HepG2 (cell line): ENCODE measurements at regions not wholly inside any gene's neighbourhood (a gene's known extent, or its start where the extent isn't known, plus 50 kb on each side); places are given as distances from the start of the nearest gene placed in this dataset.

Source experiments
- ATAC-seq: fragments of 200-7000 bp; cut with Tn5 transposase; 3 replicates; pipeline ENCODE4 v1.9.1; 2020; ENCODE audit warnings: mild to moderate bottlenecking, moderate library complexity
- BruUV-seq: library from RNA; stranded (reverse); fragments of 400-500 nt; replicated peaks from 2 replicates; lab custom pipeline; 2021; lab: Mats Ljungman, UMichigan
- CTCF ChIA-PET: fragments of 300-600 bp; formaldehyde crosslinking; extraction: SDS; loops from one replicate; lab custom pipeline; 2021; ENCODE audit warnings: low total read pairs, inconsistent platforms, low intra/inter-chr PET ratio; lab: Yijun Ruan, JAX
- POLR2A ChIA-PET: fragments of 350-600 bp; sonication (Branson Sonifier 250); formaldehyde crosslinking; loops from one replicate; lab custom pipeline; 2020; ENCODE audit warnings: antibody characterized with exemption, inconsistent platforms; lab: Yijun Ruan, JAX
- DNase-seq: peaks from one replicate; pipeline ENCODE4 v3.0.0-alpha.2; 2015; ENCODE audit warnings: low spot score
- FAIRE-seq: peaks from 3 replicates; lab custom pipeline; 2011; peaks lifted over from hg19 to GRCh38; lab: Jason Lieb, UNC
- H2AFZ ChIP-seq: one replicate; pipeline ENCODE4 v1.6.1; 2011; ENCODE audit warnings: low read length, inconsistent platforms
- H3K27ac ChIP-seq: fragments of 300-600 bp; 3 replicates; pipeline ENCODE4 v1.8.0; 2011; ENCODE audit warnings: mixed run types, mild to moderate bottlenecking, mixed read lengths, low read length, inconsistent platforms; ENCODE audit not compliant: insufficient read depth; ENCODE audit errors: extremely low read length
- H3K27me3 ChIP-seq, 2 experiments: fragments of 200-600 bp in 1 of 2; 2 replicates in 1 of 2; 3 replicates in 1 of 2; pipeline versions ENCODE4 v1.6.0 to v1.8.0; 2011; ENCODE audit warnings: low read length in 2 of 2, mild to moderate bottlenecking in 2 of 2, moderate library complexity in 2 of 2, inconsistent platforms in 1 of 2; ENCODE audit not compliant: insufficient read depth in 2 of 2, control insufficient read depth in 1 of 2
- H3K36me3 ChIP-seq, 2 experiments: fragments of 200-600 bp in 1 of 2; replicated peaks in 1 of 2; 2 replicates in 1 of 2; 3 replicates in 1 of 2; pipeline versions ENCODE4 v1.5.1 to v1.8.0; 2011; ENCODE audit warnings: low read length in 2 of 2, inconsistent platforms in 1 of 2; ENCODE audit not compliant: insufficient read depth in 2 of 2, control insufficient read depth in 1 of 2
- H3K4me1 ChIP-seq: 2 replicates; pipeline ENCODE4 v1.5.1; 2012; ENCODE audit warnings: low read length, inconsistent platforms; ENCODE audit not compliant: insufficient read depth
- H3K4me2 ChIP-seq: 2 replicates; pipeline ENCODE4 v1.6.0; 2011; ENCODE audit warnings: low read depth, low read length, inconsistent platforms
- H3K4me3 ChIP-seq, 3 experiments: fragments of 200-600 bp in 1 of 3; sonication (generic), shearing (Covaris generic) in 1 of 3; replicated peaks in 1 of 3; 2 replicates each; pipeline ENCODE4 v1.5.1; 2011 to 2016; ENCODE audit warnings: low read length in 3 of 3, inconsistent platforms in 2 of 3, low read depth in 2 of 3, mild to moderate bottlenecking in 2 of 3, control low read depth in 1 of 3, mixed read lengths in 1 of 3; ENCODE audit not compliant: insufficient read depth in 1 of 3
- H3K79me2 ChIP-seq: one replicate; pipeline ENCODE4 v1.6.1; 2011; ENCODE audit warnings: low read length, inconsistent platforms; ENCODE audit not compliant: insufficient read depth
- H3K9ac ChIP-seq: 2 replicates; pipeline ENCODE4 v1.6.0; 2011; ENCODE audit warnings: mild to moderate bottlenecking, low read depth, low read length, inconsistent platforms; ENCODE audit not compliant: insufficient read depth
- H3K9me3 ChIP-seq: 2 replicates; pipeline ENCODE4 v1.5.1; 2012; ENCODE audit warnings: mild to moderate bottlenecking, low read length
- H4K20me1 ChIP-seq: 2 replicates; pipeline ENCODE4 v1.6.0; 2011; ENCODE audit warnings: inconsistent platforms, mild to moderate bottlenecking, low read length, moderate library complexity; ENCODE audit not compliant: insufficient read depth
- AGO2 ChIP-seq: fragments of 200-400 bp; formaldehyde crosslinking; optimal IDR thresholded peaks from 2 replicates; pipeline ENCODE3; 2017; ENCODE audit warnings: mild to moderate bottlenecking, low read depth, low read length, moderate library complexity
- CHCHD3 ChIP-seq: sonication (generic); formaldehyde crosslinking; IDR thresholded peaks from 2 replicates; pipeline ENCODE4 v1.8.0; 2022; ENCODE audit warnings: mild to moderate bottlenecking, missing genetic modification reagents, moderate library complexity
- FOXJ3 ChIP-seq: sonication (generic); formaldehyde crosslinking; IDR thresholded peaks from 2 replicates; pipeline ENCODE4 v1.4.0; 2020; ENCODE audit warnings: missing genetic modification reagents, mild to moderate bottlenecking, borderline replicate concordance
- GFI1 ChIP-seq: sonication (generic); formaldehyde crosslinking; IDR thresholded peaks from 2 replicates; pipeline ENCODE4 v1.5.0; 2020; ENCODE audit warnings: missing genetic modification reagents, mild to moderate bottlenecking, borderline replicate concordance
- HOXA5 ChIP-seq: sonication (generic); formaldehyde crosslinking; IDR thresholded peaks from 2 replicates; pipeline ENCODE4 v1.4.0; 2020; ENCODE audit warnings: missing genetic modification reagents
- PAF1 ChIP-seq: IDR thresholded peaks from 2 replicates; pipeline ENCODE4 v1.6.1; 2016; ENCODE audit warnings: missing genetic modification reagents, missing compliant biosample characterization
- SNAPC5 ChIP-seq: sonication (generic); formaldehyde crosslinking; IDR thresholded peaks from 2 replicates; pipeline ENCODE4 v1.8.1; 2023; ENCODE audit warnings: mild to moderate bottlenecking, missing genetic modification reagents, borderline replicate concordance
- SP4 ChIP-seq: sonication (generic); formaldehyde crosslinking; IDR thresholded peaks from 2 replicates; pipeline ENCODE4 v1.8.1; 2023; ENCODE audit warnings: mild to moderate bottlenecking, missing genetic modification reagents
- ZFP36L1 ChIP-seq: sonication (generic); formaldehyde crosslinking; IDR thresholded peaks from 2 replicates; pipeline ENCODE4 v1.8.0; 2022; ENCODE audit warnings: mild to moderate bottlenecking, missing genetic modification reagents, moderate library complexity
- ZIK1 ChIP-seq: sonication (generic); formaldehyde crosslinking; IDR thresholded peaks from 2 replicates; pipeline ENCODE4 v1.5.0; 2020; ENCODE audit warnings: mild to moderate bottlenecking, low read depth, missing genetic modification reagents, borderline replicate concordance
- ZMAT3 ChIP-seq: sonication (generic); formaldehyde crosslinking; conservative IDR thresholded peaks from 2 replicates; pipeline ENCODE4 v1.7.0; 2021; ENCODE audit warnings: missing genetic modification reagents
- ZNF232 ChIP-seq: sonication (generic); formaldehyde crosslinking; IDR thresholded peaks from 2 replicates; pipeline ENCODE4 v1.4.0; 2020; ENCODE audit warnings: missing genetic modification reagents, borderline replicate concordance
- ZNF343 ChIP-seq: sonication (generic); formaldehyde crosslinking; IDR thresholded peaks from 2 replicates; pipeline ENCODE4 v1.4.0; 2020; ENCODE audit warnings: mild to moderate bottlenecking, missing genetic modification reagents
- ZNF562 ChIP-seq: sonication (generic); formaldehyde crosslinking; IDR thresholded peaks from 2 replicates; pipeline ENCODE4 v1.8.0; 2022; ENCODE audit warnings: missing genetic modification reagents, borderline replicate concordance
- WGBS: methylation state at CpG from one replicate; pipeline ENCODE4 v1.1.6; 2017; ENCODE audit warnings: low lambda C conversion rate; 5-methylcytosine and 5-hydroxymethylcytosine counted together
- in situ Hi-C: cut with HindIII; loops from 2 replicates; pipeline ENCODE4 v1.10.0; 2017; ENCODE audit warnings: low pct_unique_long_range_greater_than_20kb; ENCODE audit not compliant: extremely low pct_ligation_motif_present
- intact Hi-C: fragments of 100-400 bp; cut with micrococcal nuclease; formaldehyde crosslinking; loops from one replicate; pipeline ENCODE4 v1.10.0; 2022; ENCODE audit not compliant: unreplicated experiment
- TF ChIP-seq, protein P1 (sequence below), 2 experiments: fragments of 450-650 bp in 1 of 2; sonication (generic) in 1 of 2; formaldehyde crosslinking; IDR thresholded peaks; 2 replicates each; pipeline versions ENCODE4 v1.5.0 to v1.8.0; 2020 to 2022; ENCODE audit warnings: mild to moderate bottlenecking in 1 of 2, missing genetic modification reagents in 1 of 2

DNA sequence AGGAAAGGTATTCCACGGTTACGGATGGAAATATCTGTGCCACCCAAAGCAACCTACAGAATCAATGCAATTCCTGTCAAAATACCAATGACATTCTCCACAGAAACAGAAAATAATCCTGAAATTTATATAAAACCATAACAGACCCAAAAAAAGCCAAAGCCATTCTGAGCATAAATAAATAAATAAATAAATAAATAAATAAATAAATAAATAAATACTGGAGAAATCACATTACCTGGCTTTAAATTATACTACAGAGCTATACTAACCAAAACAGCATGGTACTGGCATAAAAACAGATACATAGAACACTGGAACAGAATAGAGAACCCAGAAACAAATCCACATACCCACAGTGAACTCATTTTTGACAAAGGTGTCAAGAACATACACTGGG is 191.9 kb upstream of the DUSP10 start (continued):
- TF ChIP-seq AGO2 (no peak), SP4 (CRISPR knock-in tag) (no peak), ZNF343 (no peak), ZNF562 (CRISPR knock-in tag) (no peak), ZNF232 (CRISPR knock-in tag) (no peak)

GRCh38 chr1:221926441-221926840 is 184.6 kb upstream of the DUSP10 start:
- POLR2A ChIA-PET = no interaction called here
- Histone ChIP-seq H3K27ac (no peak overlapping the region), H2AFZ (no peak overlapping the region), H3K4me2 (no peak overlapping the region), H4K20me1 (no peaks in the 10 kb centered on the region), H3K9me3 (no peaks in the 10 kb centered on the region), H3K36me3 (no peaks in the 10 kb centered on the region), H3K9ac (no peak overlapping the region), H3K4me3 (no peak overlapping the region)
- DNase-seq = no peak
- FAIRE-seq = no peak
- in situ Hi-C loops = no loop called here
- no TSS peak for BruUV-seq
- no peak for ATAC-seq
- WGBS = 5% methylated on average over 4 of the region's 4 CpGs
- TF ChIP-seq PAF1 (CRISPR knock-in tag) (no peak), CHCHD3 (CRISPR knock-in tag) (no peak), GFI1 (CRISPR knock-in tag) (no peak), ZMAT3 (CRISPR knock-in tag) (no peak)
- TF ChIP-seq, all 625 proteins: peak for 0
- Histone ChIP-seq H3K79me2 (no peaks in the 10 kb centered on the region), H3K4me1 (no peaks in the 10 kb centered on the region), H3K27me3 (no peaks in the 10 kb centered on the region)
- CTCF ChIA-PET = no interaction called here
- intact Hi-C loops = no loop called here

DNA sequence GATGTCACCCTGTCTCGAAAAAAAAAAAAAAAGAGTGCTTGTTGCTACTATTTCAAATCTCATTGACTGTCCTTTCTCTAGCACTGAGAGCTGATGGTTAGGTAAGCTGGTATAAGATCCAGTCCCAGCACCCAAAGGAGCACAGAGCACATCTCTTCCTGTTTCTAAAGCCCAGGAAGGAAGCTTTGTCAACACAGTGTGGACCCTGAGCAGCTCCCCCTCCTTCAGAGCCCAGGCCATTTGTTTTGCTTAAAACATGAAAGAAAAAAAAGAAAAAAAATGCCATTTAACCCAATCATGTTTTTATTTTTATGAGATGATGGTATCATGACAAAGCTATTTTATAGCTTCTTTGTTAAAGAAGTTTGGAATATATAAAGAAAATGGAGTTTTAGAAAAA is 184.1 kb upstream of the DUSP10 start:
- ChIA-PET POLR2A (no interaction called here), CTCF (no interaction called here)
- Histone ChIP-seq H3K36me3 (no peaks in the 10 kb centered on the region), H3K27me3 (no peaks in the 10 kb centered on the region), H3K27ac (no peak overlapping the region), H3K9ac (no peak overlapping the region), H3K79me2 (no peaks in the 10 kb centered on the region), H3K4me1 (no peaks in the 10 kb centered on the region), H3K9me3 (no peaks in the 10 kb centered on the region), H4K20me1 (no peaks in the 10 kb centered on the region), H2AFZ (no peak overlapping the region), H3K4me3 (no peak overlapping the region), H3K4me2 (no peak overlapping the region)
- no TSS peak for BruUV-seq
- 0% methylated on average over 1 of the region's 1 CpG for WGBS
- FAIRE-seq = no peak
- TF ChIP-seq, protein P1, sequence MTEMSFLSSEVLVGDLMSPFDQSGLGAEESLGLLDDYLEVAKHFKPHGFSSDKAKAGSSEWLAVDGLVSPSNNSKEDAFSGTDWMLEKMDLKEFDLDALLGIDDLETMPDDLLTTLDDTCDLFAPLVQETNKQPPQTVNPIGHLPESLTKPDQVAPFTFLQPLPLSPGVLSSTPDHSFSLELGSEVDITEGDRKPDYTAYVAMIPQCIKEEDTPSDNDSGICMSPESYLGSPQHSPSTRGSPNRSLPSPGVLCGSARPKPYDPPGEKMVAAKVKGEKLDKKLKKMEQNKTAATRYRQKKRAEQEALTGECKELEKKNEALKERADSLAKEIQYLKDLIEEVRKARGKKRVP (CRISPR knock-in tag; IDR thresholded peaks at IDR 0.05) = no peak
- no peak for TF ChIP-seq ZIK1 (CRISPR knock-in tag)
- TF ChIP-seq FOXJ3 (CRISPR knock-in tag) = no peak
- no peak for TF ChIP-seq ZFP36L1 (CRISPR knock-in tag)
- no peak for TF ChIP-seq HOXA5 (CRISPR knock-in tag)
- TF ChIP-seq SNAPC5 (CRISPR knock-in tag) = no peak
- intact Hi-C loops = no loop called here
- DNase-seq = no peak
- in situ Hi-C loops = no loop called here
- ATAC-seq = no peak
